K562 (cell line): ENCODE measurements at regions not wholly inside any gene's neighbourhood (a gene's known extent, or its start where the extent isn't known, plus 50 kb on each side); places are given as distances from the start of the nearest gene placed in this dataset.

Experiments
- ATAC-seq: fragments of 200-7000 bp; cut with Tn5 transposase; 3 replicates; pipeline ENCODE4 v1.9.1; 2020; ENCODE audit warnings: moderate library complexity
- BruUV-seq: library from RNA; stranded (reverse); fragments of 400-500 nt; replicated peaks from 2 replicates; lab custom pipeline; 2021; lab: Mats Ljungman, UMichigan
- CTCF ChIA-PET: fragments of 300-600 bp; formaldehyde crosslinking; extraction: SDS; loops from one replicate; lab custom pipeline; 2021; ENCODE audit warnings: low intra/inter-chr PET ratio; lab: Yijun Ruan, JAX
- POLR2A ChIA-PET: fragments of 300-600, 350-650 bp; sonication (Branson Sonifier 250); formaldehyde crosslinking; extraction: SDS; loops from one replicate; lab custom pipeline; 2021; ENCODE audit warnings: antibody characterized with exemption, inconsistent platforms; lab: Yijun Ruan, JAX
- DNase-seq, 4 experiments: peaks; one replicate each; pipeline versions ENCODE4 v3.0.0 to v3.0.0-alpha.2; 2011 to 2018; ENCODE audit warnings: low spot score in 3 of 4, mixed read lengths in 3 of 4; ENCODE audit errors: extremely low read depth in 1 of 4
- FAIRE-seq: peaks from 2 replicates; lab custom pipeline; 2011; peaks lifted over from hg19 to GRCh38; lab: Jason Lieb, UNC
- H2AFZ ChIP-seq: 2 replicates; pipeline ENCODE4 v1.6.0; 2011; ENCODE audit warnings: low read depth, low read length, control low read depth, inconsistent platforms
- H3K27ac ChIP-seq: fragments of 200-600 bp; 3 replicates; pipeline ENCODE4 v1.8.0; 2011; ENCODE audit warnings: low read depth, mild to moderate bottlenecking, control low read depth, inconsistent platforms, low read length, moderate library complexity, mixed read lengths; ENCODE audit errors: extremely low read depth
- H3K27me3 ChIP-seq, 2 experiments: fragments of 300-600 bp in 1 of 2; 2 replicates in 1 of 2; 3 replicates in 1 of 2; pipeline versions ENCODE4 v1.6.0 to v1.8.0; 2011; ENCODE audit warnings: inconsistent platforms in 2 of 2, low read length in 2 of 2, mild to moderate bottlenecking in 1 of 2, mixed read lengths in 1 of 2, moderate library complexity in 1 of 2; ENCODE audit not compliant: control insufficient read depth in 2 of 2, insufficient read depth in 2 of 2
- H3K36me3 ChIP-seq: fragments of 300-600 bp; 3 replicates; pipeline ENCODE4 v1.8.0; 2011; ENCODE audit warnings: mild to moderate bottlenecking, low read length, inconsistent platforms; ENCODE audit not compliant: control insufficient read depth, insufficient read depth
- H3K4me1 ChIP-seq, 2 experiments: fragments of 200-600 bp in 1 of 2; replicated peaks in 1 of 2; 2 replicates in 1 of 2; 3 replicates in 1 of 2; pipeline versions ENCODE4 v1.5.1 to v1.8.0; 2011; ENCODE audit warnings: inconsistent platforms in 2 of 2, low read length in 2 of 2, mild to moderate bottlenecking in 1 of 2, mixed read lengths in 1 of 2, moderate library complexity in 1 of 2; ENCODE audit not compliant: control insufficient read depth in 2 of 2, insufficient read depth in 2 of 2
- H3K4me2 ChIP-seq: 2 replicates; pipeline ENCODE4 v1.6.1; 2011; ENCODE audit warnings: low read length, control low read depth, inconsistent platforms, mixed read lengths; ENCODE audit not compliant: insufficient read depth
- H3K4me3 ChIP-seq: fragments of 200-600 bp; sonication (generic), shearing (Covaris generic); 2 replicates; pipeline ENCODE4 v1.5.1; 2016; ENCODE audit warnings: control low read depth, inconsistent platforms
- H3K79me2 ChIP-seq: fragments of 200-600 bp; 3 replicates; pipeline ENCODE4 v1.8.0; 2011; ENCODE audit warnings: low read length, inconsistent platforms; ENCODE audit not compliant: control insufficient read depth, insufficient read depth
- H3K9ac ChIP-seq, 2 experiments: 2 replicates each; pipeline versions ENCODE4 v1.6.0 to v1.6.1; 2011; ENCODE audit warnings: low read depth in 2 of 2, low read length in 2 of 2, control low read depth in 1 of 2, inconsistent platforms in 1 of 2, mild to moderate bottlenecking in 1 of 2, mixed read lengths in 1 of 2; ENCODE audit not compliant: insufficient read depth in 1 of 2
- H3K9me1 ChIP-seq: one replicate; pipeline ENCODE4 v1.6.0; 2011; ENCODE audit warnings: inconsistent platforms, mild to moderate bottlenecking, low read length, moderate library complexity; ENCODE audit not compliant: control insufficient read depth, insufficient read depth
- H3K9me3 ChIP-seq: replicated peaks from 2 replicates; pipeline ENCODE4 v1.5.1; 2011; ENCODE audit warnings: low read depth, low read length, inconsistent platforms; ENCODE audit not compliant: control insufficient read depth, insufficient read depth
- H4K20me1 ChIP-seq: replicated peaks from 2 replicates; pipeline ENCODE4 v1.6.1; 2011; ENCODE audit warnings: low read length, inconsistent platforms, mixed read lengths; ENCODE audit not compliant: control insufficient read depth, insufficient read depth
- E2F3 ChIP-seq: fragments of 250-450 bp; sonication (Bioruptor Pico); IDR thresholded peaks from 2 replicates; pipeline ENCODE4 v1.4.0; 2020; ENCODE audit warnings: mild to moderate bottlenecking
- ETS2 ChIP-seq: IDR thresholded peaks from 2 replicates; pipeline ENCODE4 v1.6.1; 2016; ENCODE audit warnings: borderline replicate concordance, missing genetic modification characterization, mild to moderate bottlenecking, moderate library complexity, missing compliant biosample characterization; ENCODE audit not compliant: poor library complexity, severe bottlenecking
- HBP1 ChIP-seq: fragments of 450-650 bp; formaldehyde crosslinking; IDR thresholded peaks from 2 replicates; pipeline ENCODE4 v1.4.0; 2022; ENCODE audit warnings: missing genetic modification characterization
- PCBP2 ChIP-seq: fragments of 200-400 bp; formaldehyde crosslinking; IDR thresholded peaks from 2 replicates; pipeline ENCODE4 v1.6.1; 2018; ENCODE audit warnings: low read length, low read depth, mild to moderate bottlenecking, moderate library complexity; ENCODE audit not compliant: poor library complexity, severe bottlenecking
- RHOXF2B ChIP-seq: fragments of 250-450 bp; sonication (Bioruptor Pico); conservative IDR thresholded peaks from 2 replicates; pipeline ENCODE4 v1.5.1; 2021
- SAP30 ChIP-seq: fragments of 200-600 bp; sonication (generic); IDR thresholded peaks from 2 replicates; pipeline ENCODE4 v1.6.1; 2012; ENCODE audit warnings: borderline replicate concordance, low read depth, mild to moderate bottlenecking, moderate library complexity, low read length, control low read depth, inconsistent platforms; ENCODE audit not compliant: insufficient read depth, poor library complexity, severe bottlenecking
- SPI1 ChIP-seq: IDR thresholded peaks from 2 replicates; pipeline ENCODE4 v1.6.1; 2011; ENCODE audit warnings: low read depth, low read length, control low read depth, borderline replicate concordance
- THRB ChIP-seq: fragments of 450-650 bp; formaldehyde crosslinking; conservative IDR thresholded peaks from 2 replicates; pipeline ENCODE4 v1.4.0; 2022; ENCODE audit warnings: mild to moderate bottlenecking, missing genetic modification characterization
- ZNF274 ChIP-seq: IDR thresholded peaks from 2 replicates; pipeline ENCODE4 v1.6.1; 2011; ENCODE audit warnings: low read depth, mild to moderate bottlenecking, low read length, moderate library complexity, borderline replicate concordance
- ZNF583 ChIP-seq: fragments of 250-450 bp; sonication (Bioruptor Pico); IDR thresholded peaks from 2 replicates; pipeline ENCODE4 v1.4.0; 2020
- ZNF717 ChIP-seq: fragments of 250-450 bp; sonication (Bioruptor Pico); IDR thresholded peaks from 2 replicates; pipeline ENCODE4 v1.5.0; 2021
- WGBS: fragments of 100-300 bp; shearing (Covaris generic); methylation state at CpG from one replicate; pipeline ENCODE4 v1.1.6; 2016; ENCODE audit warnings: low coverage, mixed read lengths; ENCODE audit not compliant: insufficient coverage; ENCODE audit errors: missing lambda C conversion rate; 5-methylcytosine and 5-hydroxymethylcytosine counted together
- in situ Hi-C: fragments of 300-500 bp; cut with MboI; formaldehyde crosslinking; loops from 4 replicates; pipeline ENCODE4 v1.15.0; 2018; ENCODE audit warnings: inconsistent platforms, mixed read lengths
- intact Hi-C: fragments of 100-400 bp; cut with micrococcal nuclease; formaldehyde crosslinking; loops from 2 replicates; pipeline ENCODE4 v1.14.2; 2022

- H3K27me3 ChIP-seq: no peaks in the 10 kb centered on the region
- ATAC-seq: no peak
- DNase-seq: no peak
- WGBS: 2% methylated on average over 2 of the region's 2 CpGs
- ChIA-PET CTCF (no interaction called here), POLR2A (interaction anchor here (0.6 to 1.3 kb wide), 3 partner anchors 18 to 1798 kb away, joined by 4 read pairs; no protein-coding TSS in a partner anchor)
- H3K9me3 ChIP-seq: no peaks in the 10 kb centered on the region
- H3K9me1 ChIP-seq: no peaks in the 10 kb centered on the region
- no peak overlapping the region for H3K27ac ChIP-seq
- TF ChIP-seq ETS2 (no peak), PCBP2 (no peak), ZNF717 (CRISPR knock-in tag) (no peak), HBP1 (no peak), E2F3 (CRISPR knock-in tag) (no peak), SAP30 (no peak), ZNF583 (CRISPR knock-in tag) (no peak), ZNF274 (no peak), THRB (CRISPR knock-in tag) (no peak), SPI1 (no peak), RHOXF2B (CRISPR knock-in tag) (no peak)
- no TSS peak for BruUV-seq
- no peak overlapping the region for H3K4me2 ChIP-seq
- no peaks in the 10 kb centered on the region for H4K20me1 ChIP-seq
- H3K4me3 ChIP-seq: no peak overlapping the region
- in situ Hi-C loops (no loop called here), intact Hi-C loops (no loop called here)
- FAIRE-seq: no peak
- H2AFZ ChIP-seq: no peak overlapping the region
- no peak overlapping the region for H3K9ac ChIP-seq
- H3K4me1 ChIP-seq: no peaks in the 10 kb centered on the region
- H3K36me3 ChIP-seq: no peaks in the 10 kb centered on the region
- H3K79me2 ChIP-seq: no peaks in the 10 kb centered on the region
Measured at GRCh38 chr3:20422391-20422790, 236.4 kb upstream of the SGO1 start.
